Right lobe of liver (tissue), 6 donors: ENCODE measurements at regions not wholly inside any gene's neighbourhood (a gene's known extent, or its start where the extent isn't known, plus 50 kb on each side); places are given as distances from the start of the nearest gene placed in this dataset.

Experiments used
- ATAC-seq, 4 donors: fragments of 200-7000 bp; cut with Tn5 transposase; one replicate each; pipeline ENCODE4 v1.9.1; 2020; ENCODE audit warnings: mild to moderate bottlenecking in 4 of 4, moderate library complexity in 4 of 4
- DNase-seq, 3 donors: peaks; one replicate each; pipeline ENCODE4 v3.0.0-alpha.2; 2020
- H3K27ac ChIP-seq, 3 donors: fragments of 200-600 bp; one replicate each; pipeline ENCODE4 v1.8.0; 2022
- H3K27me3 ChIP-seq, 2 donors: fragments of 200-600 bp; one replicate each; pipeline ENCODE4 v1.8.0; 2022
- H3K36me3 ChIP-seq, 4 donors: fragments of 200-600 bp; sonication (generic) in 1 of 4; one replicate each; pipeline versions ENCODE4 v1.5.1 to v1.8.0; 2017 to 2022; ENCODE audit warnings: control low read depth in 1 of 4
- H3K4me1 ChIP-seq, 4 donors: fragments of 200-600 bp; sonication (generic) in 1 of 4; one replicate each; pipeline versions ENCODE4 v1.5.1 to v1.8.0; 2017 to 2022; ENCODE audit warnings: control low read depth in 1 of 4
- H3K4me3 ChIP-seq, 3 donors: fragments of 200-600 bp; one replicate each; pipeline ENCODE4 v1.8.0; 2022
- H3K9me3 ChIP-seq, 4 donors: fragments of 200-600 bp; sonication (generic) in 1 of 4; one replicate each; pipeline versions ENCODE4 v1.5.1 to v1.8.0; 2017 to 2022; ENCODE audit warnings: control low read depth in 1 of 4
- CTCF ChIP-seq, 4 donors: fragments of 200-600 bp in 3 of 4; fragments of 450-650 bp in 1 of 4; IDR thresholded peaks; one replicate each; pipeline versions ENCODE4 v1.5.1 to v1.8.0; 2016 to 2022; ENCODE audit warnings: antibody characterized with exemption in 4 of 4, mild to moderate bottlenecking in 2 of 4
- POLR2A ChIP-seq: fragments of 450-650 bp; IDR thresholded peaks from one replicate; pipeline ENCODE4 v1.6.1; 2017; ENCODE audit warnings: antibody characterized with exemption, mild to moderate bottlenecking
- WGBS: methylation state at CpG from one replicate; pipeline ENCODE4 v1.1.6; 2018; ENCODE audit warnings: low coverage, low lambda C conversion rate; ENCODE audit not compliant: insufficient coverage; ENCODE audit errors: missing lambda C conversion rate; 5-methylcytosine and 5-hydroxymethylcytosine counted together
- intact Hi-C, 2 donors: fragments of 100-400 bp; cut with DNase I; formaldehyde crosslinking; loops; one replicate each; pipeline versions ENCODE4 v1.11.2 to v1.14.1; 2022
- donor health status: DM: no; HTN: yes; CAD: no.
- donor health status: DM: no; HTN: no; CAD: no.
- donor health status: DM: no; HTN: no; CAD: no.
- donor health status: DM: no; HTN: yes; CAD: no.
- donor health status: DM: no; HTN: yes; CAD: no.

DNA sequence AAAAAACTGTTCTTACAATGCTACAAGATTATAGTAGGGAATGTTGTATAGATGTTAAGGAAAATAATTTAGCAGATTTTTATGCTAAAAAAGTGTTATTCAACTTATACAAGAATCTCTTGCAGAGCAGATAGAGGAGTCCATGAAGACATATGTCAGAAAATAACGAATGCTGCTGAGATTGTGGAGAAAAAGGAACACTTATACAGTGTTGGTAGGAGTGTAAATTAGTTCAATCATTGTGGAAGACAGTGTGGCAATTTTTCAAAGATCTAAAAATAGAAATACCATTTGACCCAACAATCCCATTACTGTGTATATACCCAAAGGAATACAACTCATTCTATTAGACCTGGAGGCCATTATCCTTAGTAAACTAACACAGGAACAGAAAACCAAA is 286.2 kb upstream of the OLFM3 start:
- 18% methylated on average over 1 of the region's 1 CpG for WGBS
- DNase-seq (no peak), ATAC-seq (no peak)
- Histone ChIP-seq H3K4me3 (no peak overlapping the region), H3K4me1 (no peaks in the 10 kb centered on the region), H3K9me3 (no peaks in the 10 kb centered on the region), H3K27me3 (no peaks in the 10 kb centered on the region), H3K36me3 (no peaks in the 10 kb centered on the region), H3K27ac (no peak overlapping the region)
- intact Hi-C loops: no loop called here
- TF ChIP-seq POLR2A: no peak
- no peak for TF ChIP-seq CTCF (IDR thresholded peaks at IDR 0.05)

DNA sequence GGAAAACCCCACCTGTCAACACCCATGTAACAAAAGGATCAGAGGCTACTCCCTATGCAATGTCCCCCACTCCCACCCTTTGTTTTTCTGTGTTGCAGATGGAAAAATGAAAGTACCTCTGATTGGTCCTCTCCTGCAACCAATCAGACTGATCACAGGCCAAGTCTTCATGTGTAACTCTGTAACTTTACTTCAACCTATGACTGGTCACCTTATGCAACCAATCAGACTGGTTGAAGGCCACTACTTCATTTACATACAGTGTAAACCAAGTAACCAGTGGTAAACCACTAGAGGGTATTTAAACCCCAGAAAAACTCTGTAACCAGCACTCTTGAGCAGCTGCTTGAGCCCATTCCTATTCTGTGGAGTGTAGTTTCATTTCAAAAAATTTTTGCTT is 266.3 kb upstream of the OLFM3 start:
- intact Hi-C loops: no loop called here
- DNase-seq (no peak), ATAC-seq (no peak)
- TF ChIP-seq POLR2A (no peak), CTCF (IDR thresholded peaks at IDR 0.05) (no peak)
- no peaks in the 10 kb centered on the region for H3K36me3 ChIP-seq
- no peaks in the 10 kb centered on the region for H3K27me3 ChIP-seq
- H3K27ac ChIP-seq: no peak overlapping the region
- no peaks in the 10 kb centered on the region for H3K4me1 ChIP-seq
- no peaks in the 10 kb centered on the region for H3K9me3 ChIP-seq
- no peak overlapping the region for H3K4me3 ChIP-seq

GRCh38 chr1:102252731-102253505 is 256.2 kb upstream of the OLFM3 start:
- Histone ChIP-seq H3K4me3 (no peak overlapping the region), H3K27me3 (no peaks in the 10 kb centered on the region), H3K36me3 (no peaks in the 10 kb centered on the region), H3K4me1 (no peaks in the 10 kb centered on the region), H3K27ac (no peak overlapping the region), H3K9me3 (no peaks in the 10 kb centered on the region)
- TF ChIP-seq CTCF (IDR thresholded peaks at IDR 0.05): no peak
- no peak for TF ChIP-seq POLR2A
- DNase-seq: no peak
- no peak for ATAC-seq
- 44% methylated on average over 4 of the region's 4 CpGs for WGBS
- intact Hi-C loops: no loop called here

- DNase-seq (no peak), ATAC-seq (no peak)
- intact Hi-C loops: no loop called here
- Histone ChIP-seq H3K9me3 (no peaks in the 10 kb centered on the region), H3K27ac (no peak overlapping the region), H3K27me3 (peaks cover 0 to 3% of the 10 kb centered on the region in 2 donors), H3K4me1 (no peaks in the 10 kb centered on the region), H3K4me3 (no peak overlapping the region), H3K36me3 (no peaks in the 10 kb centered on the region)
- TF ChIP-seq CTCF (IDR thresholded peaks at IDR 0.05): no peak
- no peak for TF ChIP-seq POLR2A
- 47% methylated on average over 4 of the region's 4 CpGs for WGBS
Measured at GRCh38 chr1:102241431-102242338, 245.0 kb upstream of the OLFM3 start.
